HG03175 (cell line): ENCODE measurements at regions not wholly inside any gene's neighbourhood (a gene's known extent, or its start where the extent isn't known, plus 50 kb on each side); places are given as distances from the start of the nearest gene placed in this dataset.
"Not testable (repeated sequence)": the region's sequence is repeated elsewhere in the genome, so short reads cannot be mapped to it uniquely, and the experiment has no call there.

Experiments
- ATAC-seq: cut with Tn5 transposase; IDR thresholded peaks from one replicate; pipeline ENCODE4 v1.9.1; 2021; ENCODE audit warnings: mild to moderate bottlenecking, moderate library complexity; ENCODE audit not compliant: unreplicated experiment

GRCh38 chr18:73045037-73045436 lies 177.2 kb upstream of the NETO1 start:
- ATAC-seq = no peak

- ATAC-seq = no peak
These were observed 175.8 kb upstream of the NETO1 start for GRCh38 chr18:73043611-73044010.

- no peak for ATAC-seq
These were observed 175.4 kb upstream of the NETO1 start for GRCh38 chr18:73043211-73043610.

- ATAC-seq = no peak
These were observed 172.5 kb upstream of the NETO1 start for GRCh38 chr18:73040247-73040646.

- ATAC-seq = peak; percentile 57
These were observed 170.5 kb upstream of the NETO1 start for GRCh38 chr18:73038336-73038735.

- no peak for ATAC-seq
These were observed 156.2 kb upstream of the NETO1 start for GRCh38 chr18:73023975-73024374.

GRCh38 chr18:73009691-73010090 lies 141.9 kb upstream of the NETO1 start:
- ATAC-seq = no peak

GRCh38 chr18:73007915-73008308 lies 140.1 kb upstream of the NETO1 start:
- no peak for ATAC-seq

- peak; percentile 45 for ATAC-seq
These were observed 139.6 kb upstream of the NETO1 start for GRCh38 chr18:73007195-73007914.

GRCh38 chr18:73006331-73006730 lies 138.5 kb upstream of the NETO1 start:
- ATAC-seq = no peak

GRCh38 chr18:73004260-73004659 lies 136.5 kb upstream of the NETO1 start:
- no peak for ATAC-seq

GRCh38 chr18:72999971-73000607 lies 132.3 kb upstream of the NETO1 start:
- no peak for ATAC-seq

GRCh38 chr18:72995558-72995957 lies 127.8 kb upstream of the NETO1 start:
- no peak for ATAC-seq

- no peak for ATAC-seq
These were observed 125.5 kb upstream of the NETO1 start for GRCh38 chr18:72993250-72993649.

GRCh38 chr18:72991379-72991778 lies 123.6 kb upstream of the NETO1 start:
- no peak for ATAC-seq

GRCh38 chr18:72987570-72987969 lies 119.8 kb upstream of the NETO1 start:
- not testable (repeated sequence) for ATAC-seq

- no peak for ATAC-seq
These were observed 118.3 kb upstream of the NETO1 start for GRCh38 chr18:72986103-72986502.

GRCh38 chr18:72985686-72986085 lies 117.9 kb upstream of the NETO1 start:
- peak; percentile 79 for ATAC-seq

GRCh38 chr18:72984290-72984689 lies 116.5 kb upstream of the NETO1 start:
- no peak for ATAC-seq

- no peak for ATAC-seq
These were observed 106.1 kb upstream of the NETO1 start for GRCh38 chr18:72973841-72974240.

- ATAC-seq = no peak
These were observed 97.8 kb upstream of the NETO1 start for GRCh38 chr18:72965616-72966015.

- not testable (repeated sequence) for ATAC-seq
These were observed 90.4 kb upstream of the NETO1 start for GRCh38 chr18:72958195-72958594.

GRCh38 chr18:72948439-72948838 lies 80.7 kb upstream of the NETO1 start:
- no peak for ATAC-seq
